Renal cortical epithelial cell (primary cell): ENCODE measurements at regions not wholly inside any gene's neighbourhood (a gene's known extent, or its start where the extent isn't known, plus 50 kb on each side); places are given as distances from the start of the nearest gene placed in this dataset.

Experiments
- DNase-seq: peaks from one replicate; pipeline ENCODE4 v3.0.0-alpha.2; 2011; ENCODE audit warnings: low read depth

DNA sequence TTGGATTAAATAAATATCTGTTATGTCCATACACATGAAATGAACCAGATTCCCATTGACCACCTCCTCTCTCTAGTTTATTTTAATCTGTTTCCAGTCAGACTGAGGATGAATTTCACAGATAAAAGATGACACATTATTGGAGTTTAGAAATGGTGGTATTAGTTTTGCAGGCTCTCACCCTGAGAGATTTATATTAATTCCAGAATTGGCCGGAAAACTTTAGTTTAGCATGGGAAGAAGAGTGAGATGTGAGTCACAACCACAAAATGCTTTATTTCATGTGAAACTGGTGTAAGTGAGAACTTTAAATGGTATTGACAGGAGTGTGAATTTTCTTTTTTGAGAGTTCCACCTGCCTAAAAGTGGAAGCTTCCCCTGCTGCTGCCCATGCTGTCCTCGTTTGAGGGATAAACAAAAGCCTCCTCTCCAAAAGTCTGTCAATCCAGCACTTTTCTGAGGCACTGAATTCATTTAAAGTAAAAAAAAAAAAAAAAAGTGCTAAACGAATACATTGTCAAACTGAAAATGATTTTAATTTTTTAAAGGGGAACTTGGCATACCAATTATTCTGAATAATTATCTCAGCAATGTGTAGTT, 65.1 kb upstream of the EPHA3 start:
- DNase-seq: no peak

DNA sequence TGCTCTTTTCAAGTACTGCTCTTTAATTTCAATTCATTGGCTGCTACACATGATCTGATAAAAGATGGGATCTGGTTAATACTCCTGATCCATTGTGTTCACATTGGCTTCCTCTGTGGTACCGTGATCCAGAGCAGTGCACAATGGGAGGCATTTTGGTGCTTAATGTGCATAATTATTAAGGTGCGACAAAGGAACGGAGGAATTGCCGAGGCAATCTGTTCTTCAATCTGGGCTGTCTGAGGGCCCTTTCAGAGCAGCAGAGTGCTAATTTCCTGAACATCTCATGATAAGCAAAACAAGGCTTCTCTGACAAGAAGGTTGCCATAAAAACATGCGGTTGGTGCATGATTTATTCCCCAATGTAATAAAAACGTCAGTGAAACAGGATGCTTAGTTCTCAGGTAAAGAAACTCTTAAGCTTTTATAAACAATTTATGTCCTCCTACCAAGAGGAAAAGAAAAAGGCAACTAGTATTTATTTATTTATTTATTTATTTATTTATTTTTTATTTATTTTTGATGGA, 64.0 kb upstream of the EPHA3 start:
- no peak for DNase-seq

DNA sequence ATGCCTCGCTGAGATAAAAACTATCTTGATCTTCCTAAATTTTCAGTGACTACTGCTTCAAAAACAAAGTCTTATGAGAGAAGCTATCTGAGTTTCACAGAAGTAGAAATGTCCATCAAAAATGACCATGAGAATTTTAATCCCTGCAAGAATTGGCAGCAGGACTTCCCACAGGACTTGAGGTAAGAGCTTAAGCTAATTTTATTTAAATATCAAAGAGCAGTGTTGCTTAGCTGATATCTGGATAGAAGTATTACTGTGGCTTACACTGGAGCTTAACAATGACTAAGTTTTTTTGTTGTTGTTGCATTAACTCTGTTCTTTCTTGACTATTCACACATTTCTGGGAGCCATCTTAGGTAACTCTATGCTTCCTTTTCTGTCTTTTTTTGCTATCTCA, 60.8 kb upstream of the EPHA3 start:
- no peak for DNase-seq

- no peak for DNase-seq
These were observed 58.3 kb upstream of the EPHA3 start for GRCh38 chr3:89049119-89049518.

GRCh38 chr3:89052386-89052785, 55.0 kb upstream of the EPHA3 start:
- no peak for DNase-seq

GRCh38 chr3:89057398-89057797, 50.0 kb upstream of the EPHA3 start:
- DNase-seq: no peak
